Breast epithelium (tissue), 4 donors: ENCODE measurements at regions not wholly inside any gene's neighbourhood (a gene's known extent, or its start where the extent isn't known, plus 50 kb on each side); places are given as distances from the start of the nearest gene placed in this dataset.
"Not testable (repeated sequence)": the region's sequence is repeated elsewhere in the genome, so short reads cannot be mapped to it uniquely, and the experiment has no call there.

Source experiments
- DNase-seq, 2 donors: peaks; one replicate each; pipeline ENCODE4 v3.0.0-alpha.2; 2019; ENCODE audit warnings: low spot score in 2 of 2
- H3K27ac ChIP-seq, 2 donors: fragments of 200-600 bp; sonication (generic) in 1 of 2; one replicate each; pipeline ENCODE4 v1.5.1; 2016 to 2019; ENCODE audit warnings: mild to moderate bottlenecking in 1 of 2
- H3K27me3 ChIP-seq, 2 donors: fragments of 200-600 bp; sonication (generic) in 1 of 2; one replicate each; pipeline versions ENCODE4 v1.5.1 to v1.6.0; 2017 to 2019; ENCODE audit warnings: control low read depth in 1 of 2, mild to moderate bottlenecking in 1 of 2
- H3K36me3 ChIP-seq: fragments of 200-600 bp; one replicate; pipeline ENCODE4 v1.5.1; 2019
- H3K4me1 ChIP-seq, 2 donors: fragments of 200-600 bp; sonication (generic); one replicate each; pipeline ENCODE4 v1.5.1; 2016 to 2019; ENCODE audit warnings: control low read depth in 1 of 2
- H3K4me3 ChIP-seq, 3 donors: fragments of 200-600 bp; sonication (generic); 1 replicate in 2 of 3; 2 replicates in 1 of 3; pipeline ENCODE4 v1.5.1; 2016 to 2019; ENCODE audit warnings: mild to moderate bottlenecking in 3 of 3, moderate library complexity in 2 of 3
- H3K9me3 ChIP-seq, 2 donors: fragments of 200-600 bp; sonication (generic) in 1 of 2; one replicate each; pipeline ENCODE4 v1.5.1; 2016 to 2019; ENCODE audit warnings: control low read depth in 1 of 2
- POLR2A ChIP-seq: fragments of 450-650 bp; IDR thresholded peaks from one replicate; pipeline ENCODE4 v1.6.1; 2016; ENCODE audit warnings: antibody characterized with exemption, mild to moderate bottlenecking, moderate library complexity
- POLR2AphosphoS5 ChIP-seq, 3 donors: sonication (generic); formaldehyde crosslinking; IDR thresholded peaks; one replicate each; pipeline ENCODE4 v1.6.1; 2017; ENCODE audit warnings: antibody characterized with exemption in 3 of 3
- intact Hi-C: fragments of 100-400 bp; cut with DNase I; formaldehyde crosslinking; loops from one replicate; pipeline ENCODE4 v1.15.1; 2023; ENCODE audit warnings: low total_unique reads
- TF ChIP-seq, protein P1 (sequence below), 3 donors: fragments of 450-650 bp; IDR thresholded peaks; one replicate each; pipeline ENCODE4 v1.5.1; 2016 to 2017; ENCODE audit warnings: antibody characterized with exemption in 3 of 3, mild to moderate bottlenecking in 3 of 3, moderate library complexity in 3 of 3

DNA sequence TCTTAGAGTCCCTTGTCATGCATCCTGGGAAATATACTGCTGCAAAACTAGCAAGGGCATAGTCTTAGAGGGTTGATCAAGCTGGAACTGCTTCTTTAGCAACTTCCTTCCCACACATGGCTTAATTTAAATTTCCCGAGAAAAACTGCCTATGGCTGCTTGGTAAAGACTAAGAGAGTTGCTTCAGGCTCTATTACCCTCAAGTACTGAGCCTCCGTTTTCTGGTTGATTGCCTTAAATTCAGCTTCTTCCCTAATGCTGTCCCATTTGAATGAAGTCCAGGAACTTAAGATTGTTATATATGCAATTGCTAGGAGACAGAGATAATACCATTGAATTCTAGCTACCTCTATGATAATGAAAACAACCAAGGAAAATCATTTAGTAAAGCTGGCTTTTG lies 385.7 kb upstream of the CYLC2 start:
- no peak for DNase-seq
- intact Hi-C loops, result no loop called here
- no peaks in the 10 kb centered on the region for H3K4me1 ChIP-seq
- H3K36me3 ChIP-seq, result no peaks in the 10 kb centered on the region
- peaks cover 0 to 8% of the 10 kb centered on the region in 2 donors for H3K9me3 ChIP-seq
- TF ChIP-seq, protein P1, sequence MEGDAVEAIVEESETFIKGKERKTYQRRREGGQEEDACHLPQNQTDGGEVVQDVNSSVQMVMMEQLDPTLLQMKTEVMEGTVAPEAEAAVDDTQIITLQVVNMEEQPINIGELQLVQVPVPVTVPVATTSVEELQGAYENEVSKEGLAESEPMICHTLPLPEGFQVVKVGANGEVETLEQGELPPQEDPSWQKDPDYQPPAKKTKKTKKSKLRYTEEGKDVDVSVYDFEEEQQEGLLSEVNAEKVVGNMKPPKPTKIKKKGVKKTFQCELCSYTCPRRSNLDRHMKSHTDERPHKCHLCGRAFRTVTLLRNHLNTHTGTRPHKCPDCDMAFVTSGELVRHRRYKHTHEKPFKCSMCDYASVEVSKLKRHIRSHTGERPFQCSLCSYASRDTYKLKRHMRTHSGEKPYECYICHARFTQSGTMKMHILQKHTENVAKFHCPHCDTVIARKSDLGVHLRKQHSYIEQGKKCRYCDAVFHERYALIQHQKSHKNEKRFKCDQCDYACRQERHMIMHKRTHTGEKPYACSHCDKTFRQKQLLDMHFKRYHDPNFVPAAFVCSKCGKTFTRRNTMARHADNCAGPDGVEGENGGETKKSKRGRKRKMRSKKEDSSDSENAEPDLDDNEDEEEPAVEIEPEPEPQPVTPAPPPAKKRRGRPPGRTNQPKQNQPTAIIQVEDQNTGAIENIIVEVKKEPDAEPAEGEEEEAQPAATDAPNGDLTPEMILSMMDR (IDR thresholded peaks at IDR 0.05), result no peak
- TF ChIP-seq POLR2A (no peak), POLR2AphosphoS5 (IDR thresholded peaks at IDR 0.05) (no peak)
- no peaks in the 10 kb centered on the region for H3K27me3 ChIP-seq
- no peak overlapping the region for H3K4me3 ChIP-seq
- H3K27ac ChIP-seq, result no peak overlapping the region

DNA sequence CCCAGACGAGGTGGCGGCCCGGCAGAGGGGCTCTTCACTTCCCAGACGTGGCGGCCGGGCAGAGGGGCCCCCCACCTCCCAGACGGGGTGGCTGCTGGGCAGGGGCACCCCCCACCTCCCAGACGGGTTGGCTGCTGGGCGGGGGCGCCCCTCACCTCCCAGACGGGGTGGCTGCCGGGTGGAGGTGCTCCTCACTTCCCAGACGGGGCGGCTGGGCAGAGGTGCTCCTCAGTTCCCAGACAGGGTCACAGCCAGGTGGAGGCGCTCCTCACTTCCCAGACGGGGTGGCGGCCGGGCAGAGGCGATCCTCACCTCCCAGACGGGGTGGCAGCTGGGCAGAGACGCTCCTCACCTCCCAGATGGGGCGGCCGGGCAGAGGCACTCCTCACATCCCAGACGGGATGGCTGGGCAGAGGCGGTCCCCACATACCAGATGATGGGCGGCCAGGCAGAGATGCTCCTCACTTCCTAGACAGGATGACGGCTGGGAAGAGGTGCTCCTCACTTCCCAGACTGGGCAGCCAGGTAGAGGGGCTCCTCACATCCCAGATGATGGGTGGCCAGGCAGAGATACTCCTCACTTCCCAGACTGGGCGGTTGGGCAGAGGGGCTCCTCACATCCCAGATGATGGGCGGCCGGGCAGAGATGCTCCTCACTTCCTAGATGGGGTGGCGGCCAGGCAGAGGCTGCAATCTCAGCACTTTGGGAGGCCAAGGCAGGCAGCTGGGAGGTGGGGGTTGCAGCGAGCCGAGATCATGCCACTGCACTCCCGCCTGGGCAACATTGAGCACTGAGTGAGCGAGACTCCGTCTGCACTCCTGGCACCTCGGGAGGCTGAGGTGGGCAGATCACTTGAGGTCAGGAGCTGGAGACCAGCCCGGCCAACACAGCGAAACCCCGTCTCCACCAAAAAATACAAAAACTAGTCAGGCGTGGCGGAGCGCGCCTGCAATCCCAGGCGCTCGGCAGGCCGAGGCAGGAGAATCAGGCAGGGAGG lies 391.6 kb upstream of the CYLC2 start:
- H3K4me3 ChIP-seq, H3K36me3 ChIP-seq, H3K27ac ChIP-seq, H3K4me1 ChIP-seq, DNase-seq, intact Hi-C loops, H3K27me3 ChIP-seq: not testable (repeated sequence)
- H3K9me3 ChIP-seq, result peaks cover 17 to 47% of the 10 kb centered on the region in 2 donors

DNA sequence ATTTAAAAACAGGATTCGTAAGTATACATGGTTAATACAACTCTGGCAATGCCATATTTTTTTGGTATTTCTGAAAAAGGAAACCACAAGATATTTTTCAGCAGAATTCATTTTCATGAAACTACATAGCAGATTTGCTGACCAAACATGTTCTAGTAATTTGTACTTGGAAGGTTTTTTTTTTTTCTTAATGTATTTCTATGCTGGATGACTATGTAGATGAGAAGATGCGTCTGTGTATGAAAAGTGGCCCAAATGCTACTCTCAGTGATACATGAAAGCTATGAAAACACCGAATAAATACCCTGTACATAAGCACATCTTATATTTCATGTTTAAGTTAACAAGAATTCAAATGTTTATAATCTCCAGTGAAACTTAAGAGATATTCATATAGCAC lies 400.9 kb upstream of the CYLC2 start:
- no peaks in the 10 kb centered on the region for H3K9me3 ChIP-seq
- H3K4me3 ChIP-seq, result no peak overlapping the region
- TF ChIP-seq POLR2AphosphoS5 (IDR thresholded peaks at IDR 0.05) (no peak), POLR2A (no peak)
- TF ChIP-seq, protein P1 (IDR thresholded peaks at IDR 0.05), result no peak
- no peaks in the 10 kb centered on the region for H3K36me3 ChIP-seq
- H3K27me3 ChIP-seq, result no peaks in the 10 kb centered on the region
- H3K27ac ChIP-seq, result no peak overlapping the region
- DNase-seq, result no peak
- intact Hi-C loops, result no loop called here
- H3K4me1 ChIP-seq, result no peaks in the 10 kb centered on the region

DNA sequence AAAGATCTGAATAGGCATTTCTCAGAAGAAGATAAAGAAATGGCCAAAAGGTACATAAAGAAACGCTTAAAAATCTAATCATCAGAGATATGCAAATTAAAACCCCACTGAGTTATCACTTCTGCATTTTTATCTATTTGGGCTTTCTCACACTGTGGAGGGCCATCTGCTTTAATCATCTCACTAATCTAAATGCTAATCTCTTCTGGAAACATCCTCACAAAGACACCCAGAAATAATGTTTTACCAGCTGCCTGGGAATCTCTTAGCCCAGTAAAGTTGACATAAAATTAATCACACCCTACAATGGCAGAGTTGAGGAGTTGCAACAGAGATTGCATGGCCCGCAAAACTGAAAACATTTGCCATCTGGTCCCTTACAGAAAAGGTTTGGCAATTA lies 407.9 kb upstream of the CYLC2 start:
- Histone ChIP-seq H3K4me1 (no peaks in the 10 kb centered on the region), H3K27me3 (no peaks in the 10 kb centered on the region), H3K4me3 (no peak overlapping the region), H3K27ac (no peak overlapping the region), H3K36me3 (no peaks in the 10 kb centered on the region), H3K9me3 (no peaks in the 10 kb centered on the region)
- intact Hi-C loops, result no loop called here
- TF ChIP-seq POLR2A (no peak), POLR2AphosphoS5 (IDR thresholded peaks at IDR 0.05) (no peak)
- TF ChIP-seq, protein P1 (IDR thresholded peaks at IDR 0.05), result no peak
- no peak for DNase-seq

GRCh38 chr9:102569436-102569835 lies 425.7 kb upstream of the CYLC2 start:
- Histone ChIP-seq H3K36me3 (no peaks in the 10 kb centered on the region), H3K4me3 (no peak overlapping the region), H3K27ac (no peak overlapping the region), H3K4me1 (no peaks in the 10 kb centered on the region), H3K27me3 (no peaks in the 10 kb centered on the region), H3K9me3 (no peaks in the 10 kb centered on the region)
- DNase-seq, result no peak
- intact Hi-C loops, result no loop called here
- TF ChIP-seq, protein P1 (IDR thresholded peaks at IDR 0.05), result no peak
- no peak for TF ChIP-seq POLR2AphosphoS5 (IDR thresholded peaks at IDR 0.05)
- TF ChIP-seq POLR2A, result no peak
